Vagina (tissue), 2 donors: ENCODE measurements at regions not wholly inside any gene's neighbourhood (a gene's known extent, or its start where the extent isn't known, plus 50 kb on each side); places are given as distances from the start of the nearest gene placed in this dataset.

Source experiments
- DNase-seq, 2 donors: peaks; one replicate each; pipeline ENCODE4 v3.0.0-alpha.2; 2017; ENCODE audit errors: extremely low spot score in 2 of 2
- H3K27ac ChIP-seq: fragments of 200-600 bp; sonication (generic); one replicate; pipeline ENCODE4 v1.5.1; 2019
- H3K27me3 ChIP-seq: fragments of 200-600 bp; sonication (generic); one replicate; pipeline ENCODE4 v1.5.1; 2019
- H3K36me3 ChIP-seq, 2 donors: fragments of 200-600 bp; sonication (generic); one replicate each; pipeline ENCODE4 v1.5.1; 2017 to 2019
- H3K4me1 ChIP-seq: fragments of 200-600 bp; sonication (generic); one replicate; pipeline ENCODE4 v1.5.1; 2019
- H3K4me3 ChIP-seq, 2 donors: fragments of 200-600 bp; sonication (generic); 1 replicate in 1 of 2; 2 replicates in 1 of 2; pipeline ENCODE4 v1.5.1; 2016 to 2019
- H3K9me3 ChIP-seq: fragments of 200-600 bp; sonication (generic); one replicate; pipeline ENCODE4 v1.5.1; 2019
- POLR2A ChIP-seq, 2 donors: fragments of 450-650 bp; IDR thresholded peaks; one replicate each; pipeline ENCODE4 v1.6.1; 2017; ENCODE audit warnings: antibody characterized with exemption in 2 of 2, mild to moderate bottlenecking in 2 of 2, moderate library complexity in 2 of 2
- POLR2AphosphoS5 ChIP-seq, 2 donors: sonication (generic); formaldehyde crosslinking; IDR thresholded peaks; one replicate each; pipeline ENCODE4 v1.9.0; 2017; ENCODE audit warnings: antibody characterized with exemption in 2 of 2, mild to moderate bottlenecking in 2 of 2, low read depth in 1 of 2; ENCODE audit not compliant: insufficient read depth in 1 of 2
- intact Hi-C: fragments of 100-400 bp; cut with DNase I; formaldehyde crosslinking; loops from one replicate; pipeline ENCODE4 v1.15.1; 2023
- TF ChIP-seq, protein P1 (sequence below), 3 experiments: fragments of 450-650 bp in 2 of 3; fragments of 200-600 bp in 1 of 3; sonication (generic) in 1 of 3; IDR thresholded peaks; one replicate each; pipeline ENCODE4 v1.5.1; 2017 to 2019; ENCODE audit warnings: antibody characterized with exemption in 3 of 3, mild to moderate bottlenecking in 2 of 3, moderate library complexity in 2 of 3

- TF ChIP-seq POLR2A (IDR thresholded peaks at IDR 0.05) = no peak
- TF ChIP-seq, protein P1, sequence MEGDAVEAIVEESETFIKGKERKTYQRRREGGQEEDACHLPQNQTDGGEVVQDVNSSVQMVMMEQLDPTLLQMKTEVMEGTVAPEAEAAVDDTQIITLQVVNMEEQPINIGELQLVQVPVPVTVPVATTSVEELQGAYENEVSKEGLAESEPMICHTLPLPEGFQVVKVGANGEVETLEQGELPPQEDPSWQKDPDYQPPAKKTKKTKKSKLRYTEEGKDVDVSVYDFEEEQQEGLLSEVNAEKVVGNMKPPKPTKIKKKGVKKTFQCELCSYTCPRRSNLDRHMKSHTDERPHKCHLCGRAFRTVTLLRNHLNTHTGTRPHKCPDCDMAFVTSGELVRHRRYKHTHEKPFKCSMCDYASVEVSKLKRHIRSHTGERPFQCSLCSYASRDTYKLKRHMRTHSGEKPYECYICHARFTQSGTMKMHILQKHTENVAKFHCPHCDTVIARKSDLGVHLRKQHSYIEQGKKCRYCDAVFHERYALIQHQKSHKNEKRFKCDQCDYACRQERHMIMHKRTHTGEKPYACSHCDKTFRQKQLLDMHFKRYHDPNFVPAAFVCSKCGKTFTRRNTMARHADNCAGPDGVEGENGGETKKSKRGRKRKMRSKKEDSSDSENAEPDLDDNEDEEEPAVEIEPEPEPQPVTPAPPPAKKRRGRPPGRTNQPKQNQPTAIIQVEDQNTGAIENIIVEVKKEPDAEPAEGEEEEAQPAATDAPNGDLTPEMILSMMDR (IDR thresholded peaks at IDR 0.05) = no peak
- H3K4me1 ChIP-seq = no peaks in the 10 kb centered on the region
- H3K27ac ChIP-seq = no peak overlapping the region
- no peaks in the 10 kb centered on the region for H3K36me3 ChIP-seq
- no peaks in the 10 kb centered on the region for H3K9me3 ChIP-seq
- DNase-seq = no peak
- H3K27me3 ChIP-seq = no peaks in the 10 kb centered on the region
- H3K4me3 ChIP-seq = no peak overlapping the region
- intact Hi-C loops = no loop called here
These were observed 106.6 kb downstream of the HMX1 start for GRCh38 chr4:8765084-8765483.

DNA sequence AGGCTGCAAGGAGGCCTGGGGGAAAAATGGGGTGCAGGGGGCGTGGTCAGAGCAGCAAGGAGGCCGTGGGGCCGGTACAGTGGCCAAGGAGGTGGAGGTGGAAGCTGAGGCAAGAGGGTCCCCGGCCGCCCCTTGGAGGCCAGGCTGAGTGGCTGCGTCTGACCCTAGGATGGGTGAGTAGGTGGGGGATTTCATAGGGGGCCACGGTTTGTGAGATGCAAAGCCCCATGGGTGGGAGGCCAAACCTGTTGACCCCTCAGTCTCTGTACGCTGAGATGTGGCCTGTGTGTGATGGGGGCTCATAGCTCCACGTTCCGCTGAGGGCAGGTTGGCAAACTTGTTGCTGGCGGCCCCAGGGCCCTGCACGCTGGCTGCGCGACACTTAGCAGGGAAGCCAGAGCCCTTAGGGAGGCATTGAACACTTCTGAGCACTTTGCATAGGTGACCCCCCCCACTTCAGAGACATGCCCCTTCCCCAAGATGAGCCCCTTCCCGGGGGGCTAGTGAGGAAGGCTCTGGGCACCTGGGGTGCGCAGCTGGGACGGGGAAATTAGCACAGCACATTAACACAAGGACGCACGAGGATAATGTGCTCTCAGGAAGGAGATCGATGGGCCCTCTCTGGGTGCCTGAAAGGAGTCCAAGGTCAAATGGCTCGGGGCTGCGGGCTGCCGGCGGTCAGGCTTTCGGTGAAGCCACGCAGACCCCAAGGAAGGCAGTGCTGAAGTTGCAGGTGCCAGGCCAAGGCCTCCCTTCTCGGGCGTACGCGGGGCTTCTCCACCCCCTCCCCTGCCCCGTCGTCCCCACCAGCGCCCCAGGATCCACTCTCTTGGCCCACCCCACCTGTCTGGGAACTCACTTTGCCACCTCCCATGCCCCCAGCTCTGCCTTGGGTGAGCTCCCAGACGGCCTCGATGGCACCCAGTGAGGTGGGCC, 107.4 kb downstream of the HMX1 start:
- Histone ChIP-seq H3K36me3 (no peaks in the 10 kb centered on the region), H3K27ac (no peak overlapping the region), H3K4me3 (no peak overlapping the region), H3K9me3 (no peaks in the 10 kb centered on the region), H3K27me3 (no peaks in the 10 kb centered on the region), H3K4me1 (no peaks in the 10 kb centered on the region)
- intact Hi-C loops = no loop called here
- DNase-seq = no peak
- TF ChIP-seq POLR2AphosphoS5 (IDR thresholded peaks at IDR 0.05; ENCODE audit: insufficient read depth in 1 of 2, low read depth in 1 of 2) (no peak), POLR2A (IDR thresholded peaks at IDR 0.05) (no peak)
- TF ChIP-seq, protein P1 (IDR thresholded peaks at IDR 0.05) = no peak

DNA sequence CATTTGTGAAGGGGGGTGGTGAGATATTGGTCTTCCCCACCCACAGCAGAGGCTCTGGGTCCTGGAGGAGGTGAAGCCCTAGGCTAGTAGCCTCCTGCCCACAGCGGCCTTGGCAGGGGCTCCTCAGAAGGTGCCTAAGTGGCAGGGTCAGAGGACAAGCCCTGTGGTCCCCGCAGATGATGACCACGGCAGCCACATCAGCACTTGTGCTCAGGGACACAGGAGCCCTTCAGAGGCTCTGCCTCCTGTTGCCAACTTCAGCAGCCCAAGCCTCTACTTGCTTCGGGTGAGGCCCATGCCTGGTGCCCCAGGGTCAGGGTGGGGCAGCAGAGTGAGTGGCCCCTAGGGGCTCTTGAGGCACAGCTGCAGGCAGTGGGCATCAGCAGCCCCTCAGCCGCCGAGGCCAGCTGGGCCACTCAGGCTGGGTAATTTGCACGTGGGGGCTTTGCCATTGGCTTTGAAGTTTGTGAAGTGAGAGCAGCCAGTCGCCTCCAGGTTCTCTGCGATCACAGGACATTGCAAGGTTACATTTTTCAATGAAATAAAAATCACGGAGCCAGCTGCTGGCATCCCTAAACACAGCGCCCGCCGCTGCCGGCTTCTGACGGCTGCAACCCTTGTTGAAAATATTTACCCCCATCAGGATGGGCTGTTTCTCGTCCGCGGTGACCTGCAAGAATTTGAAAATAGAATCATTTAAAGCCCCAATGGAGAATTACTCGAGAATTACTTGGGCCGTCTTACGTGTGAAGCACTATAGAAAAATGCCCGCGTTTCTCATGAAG, 108.5 kb downstream of the HMX1 start:
- no peaks in the 10 kb centered on the region for H3K27me3 ChIP-seq
- DNase-seq = no peak
- no peak overlapping the region for H3K4me3 ChIP-seq
- intact Hi-C loops = no loop called here
- H3K4me1 ChIP-seq = no peaks in the 10 kb centered on the region
- H3K36me3 ChIP-seq = no peaks in the 10 kb centered on the region
- no peak for TF ChIP-seq POLR2A (IDR thresholded peaks at IDR 0.05)
- no peak for TF ChIP-seq POLR2AphosphoS5 (IDR thresholded peaks at IDR 0.05; ENCODE audit: insufficient read depth in 1 of 2, low read depth in 1 of 2)
- TF ChIP-seq, protein P1 (IDR thresholded peaks at IDR 0.05) = no peak
- H3K9me3 ChIP-seq = no peaks in the 10 kb centered on the region
- no peak overlapping the region for H3K27ac ChIP-seq

GRCh38 chr4:8762356-8762755, 109.3 kb downstream of the HMX1 start:
- no peak for DNase-seq
- intact Hi-C loops = no loop called here
- Histone ChIP-seq H3K4me3 (no peak overlapping the region), H3K9me3 (no peaks in the 10 kb centered on the region), H3K36me3 (no peaks in the 10 kb centered on the region), H3K27me3 (no peaks in the 10 kb centered on the region), H3K4me1 (no peaks in the 10 kb centered on the region), H3K27ac (no peak overlapping the region)
- TF ChIP-seq, protein P1 (IDR thresholded peaks at IDR 0.05) = no peak
- TF ChIP-seq POLR2A (IDR thresholded peaks at IDR 0.05) (no peak), POLR2AphosphoS5 (IDR thresholded peaks at IDR 0.05; ENCODE audit: insufficient read depth in 1 of 2, low read depth in 1 of 2) (no peak)
